Vagina (tissue), 2 donors: ENCODE measurements at regions not wholly inside any gene's neighbourhood (a gene's known extent, or its start where the extent isn't known, plus 50 kb on each side); places are given as distances from the start of the nearest gene placed in this dataset.

Experiments used
- CTCF ChIP-seq, 3 experiments: fragments of 450-650 bp in 2 of 3; fragments of 200-600 bp in 1 of 3; sonication (generic) in 1 of 3; IDR thresholded peaks; one replicate each; pipeline ENCODE4 v1.5.1; 2017 to 2019; ENCODE audit warnings: antibody characterized with exemption in 3 of 3, mild to moderate bottlenecking in 2 of 3, moderate library complexity in 2 of 3
- POLR2A ChIP-seq, 2 donors: fragments of 450-650 bp; IDR thresholded peaks; one replicate each; pipeline ENCODE4 v1.6.1; 2017; ENCODE audit warnings: antibody characterized with exemption in 2 of 2, mild to moderate bottlenecking in 2 of 2, moderate library complexity in 2 of 2

GRCh38 chr12:113663396-113663795 lies 191.7 kb upstream of the LHX5 start:
- no peak for TF ChIP-seq CTCF (IDR thresholded peaks at IDR 0.05)
- no peak for TF ChIP-seq POLR2A (IDR thresholded peaks at IDR 0.05)
